ENCODE measurements at regions not wholly inside any gene's neighbourhood (a gene's known extent, or its start where the extent isn't known, plus 50 kb on each side); places are given as distances from the start of the nearest gene placed in this dataset.

DNA sequence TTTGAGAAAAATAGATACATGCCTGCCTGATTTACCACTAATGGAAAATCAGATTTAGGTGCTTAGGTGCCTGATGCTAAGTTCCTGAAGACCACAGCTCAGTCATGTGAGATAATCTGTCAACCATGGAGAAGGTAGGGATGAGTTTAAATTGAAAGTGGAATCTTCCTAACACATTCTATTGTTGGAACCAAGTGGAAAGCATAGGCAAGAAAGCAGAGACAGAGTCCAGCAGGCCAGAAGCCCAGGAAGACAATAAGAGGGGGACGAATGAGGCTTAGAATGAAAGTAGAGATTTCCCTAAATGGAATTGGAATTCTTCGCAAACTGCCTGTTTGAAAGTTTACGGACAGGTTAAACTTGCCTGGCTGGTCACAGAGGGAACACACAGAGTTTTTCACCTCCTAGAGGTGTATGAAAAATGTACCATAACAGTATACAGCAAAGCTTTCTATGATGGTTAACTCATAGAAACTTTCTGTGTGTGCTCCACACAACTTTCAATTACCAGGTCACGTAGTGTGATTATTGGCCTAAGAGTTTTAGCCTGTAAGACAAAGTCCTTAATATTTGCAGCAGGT is 453.8 kb upstream of the KCNMB2 start:
- TF ChIP-seq, protein P1, sequence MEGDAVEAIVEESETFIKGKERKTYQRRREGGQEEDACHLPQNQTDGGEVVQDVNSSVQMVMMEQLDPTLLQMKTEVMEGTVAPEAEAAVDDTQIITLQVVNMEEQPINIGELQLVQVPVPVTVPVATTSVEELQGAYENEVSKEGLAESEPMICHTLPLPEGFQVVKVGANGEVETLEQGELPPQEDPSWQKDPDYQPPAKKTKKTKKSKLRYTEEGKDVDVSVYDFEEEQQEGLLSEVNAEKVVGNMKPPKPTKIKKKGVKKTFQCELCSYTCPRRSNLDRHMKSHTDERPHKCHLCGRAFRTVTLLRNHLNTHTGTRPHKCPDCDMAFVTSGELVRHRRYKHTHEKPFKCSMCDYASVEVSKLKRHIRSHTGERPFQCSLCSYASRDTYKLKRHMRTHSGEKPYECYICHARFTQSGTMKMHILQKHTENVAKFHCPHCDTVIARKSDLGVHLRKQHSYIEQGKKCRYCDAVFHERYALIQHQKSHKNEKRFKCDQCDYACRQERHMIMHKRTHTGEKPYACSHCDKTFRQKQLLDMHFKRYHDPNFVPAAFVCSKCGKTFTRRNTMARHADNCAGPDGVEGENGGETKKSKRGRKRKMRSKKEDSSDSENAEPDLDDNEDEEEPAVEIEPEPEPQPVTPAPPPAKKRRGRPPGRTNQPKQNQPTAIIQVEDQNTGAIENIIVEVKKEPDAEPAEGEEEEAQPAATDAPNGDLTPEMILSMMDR (IDR thresholded peaks at IDR 0.05) = no peak
- no peak for TF ChIP-seq POLR2A (IDR thresholded peaks at IDR 0.05)

Data from thyroid gland (tissue), 4 donors.